ENCODE measurements at regions not wholly inside any gene's neighbourhood (a gene's known extent, or its start where the extent isn't known, plus 50 kb on each side); places are given as distances from the start of the nearest gene placed in this dataset.

DNA sequence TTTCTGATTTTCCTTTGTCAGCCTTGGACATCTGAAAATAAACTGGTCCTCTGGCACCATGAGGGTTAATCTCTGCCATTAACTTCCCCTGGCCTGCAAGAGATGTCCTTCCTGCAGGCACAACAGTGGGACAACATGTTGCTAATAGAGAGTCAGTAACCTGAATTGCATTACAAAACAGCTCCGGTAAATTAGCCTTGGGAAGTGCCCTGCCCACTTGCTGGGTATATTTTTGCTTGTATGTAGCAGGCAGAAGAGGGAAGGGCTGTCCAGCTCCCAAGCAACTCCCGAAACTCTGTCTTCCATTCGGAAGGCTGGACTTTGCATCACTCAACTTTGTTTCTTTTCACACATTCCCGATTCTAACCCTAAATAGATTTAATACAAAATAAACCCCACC is 104.4 kb upstream of the ATP8B1 start:
- TF ChIP-seq RCOR1 (IDR thresholded peaks at IDR 0.05; ENCODE audit: low read depth, low read length) (no peak), RFX5 (IDR thresholded peaks at IDR 0.05) (no peak), SMC3 (IDR thresholded peaks at IDR 0.05) (no peak), TP53 (CRISPR knock-in tag; IDR thresholded peaks at IDR 0.05) (no peak), POLR2A (IDR thresholded peaks at IDR 0.05; ENCODE audit: low read length) (no peak), CHD2 (IDR thresholded peaks at IDR 0.05; ENCODE audit: low read length, partially characterized antibody) (no peak), MAFK (IDR thresholded peaks at IDR 0.05; ENCODE audit: partially characterized antibody) (no peak)
- TF ChIP-seq, protein P1, sequence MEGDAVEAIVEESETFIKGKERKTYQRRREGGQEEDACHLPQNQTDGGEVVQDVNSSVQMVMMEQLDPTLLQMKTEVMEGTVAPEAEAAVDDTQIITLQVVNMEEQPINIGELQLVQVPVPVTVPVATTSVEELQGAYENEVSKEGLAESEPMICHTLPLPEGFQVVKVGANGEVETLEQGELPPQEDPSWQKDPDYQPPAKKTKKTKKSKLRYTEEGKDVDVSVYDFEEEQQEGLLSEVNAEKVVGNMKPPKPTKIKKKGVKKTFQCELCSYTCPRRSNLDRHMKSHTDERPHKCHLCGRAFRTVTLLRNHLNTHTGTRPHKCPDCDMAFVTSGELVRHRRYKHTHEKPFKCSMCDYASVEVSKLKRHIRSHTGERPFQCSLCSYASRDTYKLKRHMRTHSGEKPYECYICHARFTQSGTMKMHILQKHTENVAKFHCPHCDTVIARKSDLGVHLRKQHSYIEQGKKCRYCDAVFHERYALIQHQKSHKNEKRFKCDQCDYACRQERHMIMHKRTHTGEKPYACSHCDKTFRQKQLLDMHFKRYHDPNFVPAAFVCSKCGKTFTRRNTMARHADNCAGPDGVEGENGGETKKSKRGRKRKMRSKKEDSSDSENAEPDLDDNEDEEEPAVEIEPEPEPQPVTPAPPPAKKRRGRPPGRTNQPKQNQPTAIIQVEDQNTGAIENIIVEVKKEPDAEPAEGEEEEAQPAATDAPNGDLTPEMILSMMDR (IDR thresholded peaks at IDR 0.05) = no peak

All from A549 (cell line).